NCI-H69 (cell line): ENCODE measurements at regions not wholly inside any gene's neighbourhood (a gene's known extent, or its start where the extent isn't known, plus 50 kb on each side); places are given as distances from the start of the nearest gene placed in this dataset.
"Not testable (repeated sequence)": the region's sequence is repeated elsewhere in the genome, so short reads cannot be mapped to it uniquely, and the experiment has no call there.

Experiments
- DNase-seq: peaks from one replicate; lab custom pipeline; 2025; lab: John Stamatoyannopoulos, UW

GRCh38 chr3:82618594-82618993 is 857.1 kb upstream of the GBE1 start:
- DNase-seq = no peak

GRCh38 chr3:82610236-82610635 is 848.8 kb upstream of the GBE1 start:
- DNase-seq = no peak

- no peak for DNase-seq
These were observed 845.9 kb upstream of the GBE1 start for GRCh38 chr3:82607391-82607790.

GRCh38 chr3:82596805-82597204 is 835.4 kb upstream of the GBE1 start:
- DNase-seq = peak; percentile 37

GRCh38 chr3:82595530-82595929 is 834.1 kb upstream of the GBE1 start:
- DNase-seq = no peak

GRCh38 chr3:82587174-82587573 is 825.7 kb upstream of the GBE1 start:
- peak; percentile 2 for DNase-seq

- peak; percentile 9 for DNase-seq
These were observed 825.0 kb upstream of the GBE1 start for GRCh38 chr3:82586414-82586813.

- DNase-seq = not testable (repeated sequence)
These were observed 824.6 kb upstream of the GBE1 start for GRCh38 chr3:82586002-82586401.

- not testable (repeated sequence) for DNase-seq
These were observed 824.1 kb upstream of the GBE1 start for GRCh38 chr3:82585591-82585990.

- not testable (repeated sequence) for DNase-seq
These were observed 823.4 kb upstream of the GBE1 start for GRCh38 chr3:82584861-82585260.

- DNase-seq = not testable (repeated sequence)
These were observed 823.0 kb upstream of the GBE1 start for GRCh38 chr3:82584415-82584814.

- DNase-seq = no peak
These were observed 819.9 kb upstream of the GBE1 start for GRCh38 chr3:82581350-82581749.

- no peak for DNase-seq
These were observed 811.3 kb upstream of the GBE1 start for GRCh38 chr3:82572721-82573120.

- DNase-seq = peak; percentile 5
These were observed 807.4 kb upstream of the GBE1 start for GRCh38 chr3:82568776-82569338.

GRCh38 chr3:82567029-82567600 is 805.7 kb upstream of the GBE1 start:
- DNase-seq = no peak

GRCh38 chr3:82562896-82563295 is 801.5 kb upstream of the GBE1 start:
- no peak for DNase-seq

GRCh38 chr3:82561784-82562183 is 800.3 kb upstream of the GBE1 start:
- peak; percentile 51 for DNase-seq

- DNase-seq = no peak
These were observed 796.6 kb upstream of the GBE1 start for GRCh38 chr3:82558081-82558480.

- no peak for DNase-seq
These were observed 794.7 kb upstream of the GBE1 start for GRCh38 chr3:82556113-82556512.

GRCh38 chr3:82542556-82542955 is 781.1 kb upstream of the GBE1 start:
- not testable (repeated sequence) for DNase-seq

GRCh38 chr3:82521657-82522056 is 760.2 kb upstream of the GBE1 start:
- DNase-seq = no peak

GRCh38 chr3:82520846-82521245 is 759.4 kb upstream of the GBE1 start:
- no peak for DNase-seq

GRCh38 chr3:82509951-82510603 is 748.6 kb upstream of the GBE1 start:
- peak; percentile 7 for DNase-seq
